CD4-positive, alpha-beta T cell treated with Interleukin-15 for 4 hours (primary cell): ENCODE measurements at regions not wholly inside any gene's neighbourhood (a gene's known extent, or its start where the extent isn't known, plus 50 kb on each side); places are given as distances from the start of the nearest gene placed in this dataset.

Experiments used
- DNase-seq: peaks from one replicate; pipeline ENCODE4 v3.0.0-alpha.2; 2020; ENCODE audit warnings: low spot score

- DNase-seq = no peak
Measured at GRCh38 chr12:90305379-90305778, 596.7 kb upstream of the ATP2B1 start.

GRCh38 chr12:90304231-90304630 is 595.6 kb upstream of the ATP2B1 start:
- DNase-seq = no peak

GRCh38 chr12:90303771-90304170 is 595.1 kb upstream of the ATP2B1 start:
- no peak for DNase-seq

- DNase-seq = no peak
Measured at GRCh38 chr12:90301561-90302133, 593.0 kb upstream of the ATP2B1 start.

- DNase-seq = no peak
Measured at GRCh38 chr12:90301095-90301494, 592.5 kb upstream of the ATP2B1 start.

- no peak for DNase-seq
Measured at GRCh38 chr12:90299666-90300065, 591.0 kb upstream of the ATP2B1 start.

- peak; percentile 25 for DNase-seq
Measured at GRCh38 chr12:90299121-90299520, 590.5 kb upstream of the ATP2B1 start.

GRCh38 chr12:90298289-90298948 is 589.8 kb upstream of the ATP2B1 start:
- DNase-seq = no peak

GRCh38 chr12:90295858-90296257 is 587.2 kb upstream of the ATP2B1 start:
- DNase-seq = no peak

GRCh38 chr12:90292183-90292582 is 583.5 kb upstream of the ATP2B1 start:
- DNase-seq = no peak

- no peak for DNase-seq
Measured at GRCh38 chr12:90290980-90291975, 582.6 kb upstream of the ATP2B1 start.

GRCh38 chr12:90287585-90287984 is 578.9 kb upstream of the ATP2B1 start:
- DNase-seq = no peak

- DNase-seq = no peak
Measured at GRCh38 chr12:90281154-90281868, 572.7 kb upstream of the ATP2B1 start.

- no peak for DNase-seq
Measured at GRCh38 chr12:90280564-90281058, 572.0 kb upstream of the ATP2B1 start.

GRCh38 chr12:90280033-90280432 is 571.4 kb upstream of the ATP2B1 start:
- DNase-seq = no peak

GRCh38 chr12:90275088-90275487 is 566.5 kb upstream of the ATP2B1 start:
- DNase-seq = no peak

GRCh38 chr12:90274407-90274806 is 565.8 kb upstream of the ATP2B1 start:
- no peak for DNase-seq

GRCh38 chr12:90268574-90268973 is 559.9 kb upstream of the ATP2B1 start:
- DNase-seq = no peak

- no peak for DNase-seq
Measured at GRCh38 chr12:90262251-90262650, 553.6 kb upstream of the ATP2B1 start.

- no peak for DNase-seq
Measured at GRCh38 chr12:90261283-90261682, 552.6 kb upstream of the ATP2B1 start.

GRCh38 chr12:90260136-90260535 is 551.5 kb upstream of the ATP2B1 start:
- DNase-seq = no peak
